Vagina (tissue), 2 donors: ENCODE measurements at regions not wholly inside any gene's neighbourhood (a gene's known extent, or its start where the extent isn't known, plus 50 kb on each side); places are given as distances from the start of the nearest gene placed in this dataset.

Experiments
- DNase-seq, 2 donors: peaks; one replicate each; pipeline ENCODE4 v3.0.0-alpha.2; 2017; ENCODE audit errors: extremely low spot score in 2 of 2
- H3K27ac ChIP-seq: fragments of 200-600 bp; sonication (generic); one replicate; pipeline ENCODE4 v1.5.1; 2019
- H3K27me3 ChIP-seq: fragments of 200-600 bp; sonication (generic); one replicate; pipeline ENCODE4 v1.5.1; 2019
- H3K36me3 ChIP-seq, 2 donors: fragments of 200-600 bp; sonication (generic); one replicate each; pipeline ENCODE4 v1.5.1; 2017 to 2019
- H3K4me1 ChIP-seq: fragments of 200-600 bp; sonication (generic); one replicate; pipeline ENCODE4 v1.5.1; 2019
- H3K4me3 ChIP-seq, 2 donors: fragments of 200-600 bp; sonication (generic); 1 replicate in 1 of 2; 2 replicates in 1 of 2; pipeline ENCODE4 v1.5.1; 2016 to 2019
- H3K9me3 ChIP-seq: fragments of 200-600 bp; sonication (generic); one replicate; pipeline ENCODE4 v1.5.1; 2019
- CTCF ChIP-seq, 3 experiments: fragments of 450-650 bp in 2 of 3; fragments of 200-600 bp in 1 of 3; sonication (generic) in 1 of 3; IDR thresholded peaks; one replicate each; pipeline ENCODE4 v1.5.1; 2017 to 2019; ENCODE audit warnings: antibody characterized with exemption in 3 of 3, mild to moderate bottlenecking in 2 of 3, moderate library complexity in 2 of 3
- POLR2A ChIP-seq, 2 donors: fragments of 450-650 bp; IDR thresholded peaks; one replicate each; pipeline ENCODE4 v1.6.1; 2017; ENCODE audit warnings: antibody characterized with exemption in 2 of 2, mild to moderate bottlenecking in 2 of 2, moderate library complexity in 2 of 2
- POLR2AphosphoS5 ChIP-seq, 2 donors: sonication (generic); formaldehyde crosslinking; IDR thresholded peaks; one replicate each; pipeline ENCODE4 v1.9.0; 2017; ENCODE audit warnings: antibody characterized with exemption in 2 of 2, mild to moderate bottlenecking in 2 of 2, low read depth in 1 of 2; ENCODE audit not compliant: insufficient read depth in 1 of 2
- intact Hi-C: fragments of 100-400 bp; cut with DNase I; formaldehyde crosslinking; loops from one replicate; pipeline ENCODE4 v1.15.1; 2023

GRCh38 chr2:7577769-7578168 lies 660.6 kb downstream of the RNF144A start:
- Histone ChIP-seq H3K4me1 (no peaks in the 10 kb centered on the region), H3K27me3 (no peaks in the 10 kb centered on the region), H3K27ac (no peak overlapping the region), H3K36me3 (no peaks in the 10 kb centered on the region), H3K4me3 (no peak overlapping the region), H3K9me3 (no peaks in the 10 kb centered on the region)
- TF ChIP-seq CTCF (IDR thresholded peaks at IDR 0.05): no peak
- TF ChIP-seq POLR2A (IDR thresholded peaks at IDR 0.05): no peak
- TF ChIP-seq POLR2AphosphoS5 (IDR thresholded peaks at IDR 0.05; ENCODE audit: insufficient read depth in 1 of 2, low read depth in 1 of 2): no peak
- intact Hi-C loops: no loop called here
- DNase-seq: no peak

GRCh38 chr2:7584017-7584416 lies 666.8 kb downstream of the RNF144A start:
- H3K27ac ChIP-seq: no peak overlapping the region
- no peaks in the 10 kb centered on the region for H3K36me3 ChIP-seq
- TF ChIP-seq POLR2AphosphoS5 (IDR thresholded peaks at IDR 0.05; ENCODE audit: insufficient read depth in 1 of 2, low read depth in 1 of 2) (no peak), CTCF (IDR thresholded peaks at IDR 0.05) (no peak), POLR2A (IDR thresholded peaks at IDR 0.05) (no peak)
- no peak for DNase-seq
- H3K4me1 ChIP-seq: no peaks in the 10 kb centered on the region
- H3K9me3 ChIP-seq: no peaks in the 10 kb centered on the region
- no peak overlapping the region for H3K4me3 ChIP-seq
- intact Hi-C loops: no loop called here
- H3K27me3 ChIP-seq: no peaks in the 10 kb centered on the region

GRCh38 chr2:7586898-7587297 lies 669.7 kb downstream of the RNF144A start:
- TF ChIP-seq POLR2A (IDR thresholded peaks at IDR 0.05): no peak
- no peak for TF ChIP-seq POLR2AphosphoS5 (IDR thresholded peaks at IDR 0.05; ENCODE audit: insufficient read depth in 1 of 2, low read depth in 1 of 2)
- TF ChIP-seq CTCF (IDR thresholded peaks at IDR 0.05): no peak

GRCh38 chr2:7588295-7588694 lies 671.1 kb downstream of the RNF144A start:
- Histone ChIP-seq H3K27me3 (no peaks in the 10 kb centered on the region), H3K36me3 (no peaks in the 10 kb centered on the region), H3K4me1 (no peaks in the 10 kb centered on the region), H3K27ac (no peak overlapping the region), H3K4me3 (no peak overlapping the region), H3K9me3 (no peaks in the 10 kb centered on the region)
- intact Hi-C loops: no loop called here
- no peak for DNase-seq
- TF ChIP-seq POLR2A (IDR thresholded peaks at IDR 0.05): no peak
- TF ChIP-seq CTCF (IDR thresholded peaks at IDR 0.05): no peak
- TF ChIP-seq POLR2AphosphoS5 (IDR thresholded peaks at IDR 0.05; ENCODE audit: insufficient read depth in 1 of 2, low read depth in 1 of 2): no peak

More at GRCh38 chr2:7586898-7587297, 669.7 kb downstream of the RNF144A start:
- DNase-seq: no peak
- H3K36me3 ChIP-seq: no peaks in the 10 kb centered on the region
- no peaks in the 10 kb centered on the region for H3K4me1 ChIP-seq
- no peaks in the 10 kb centered on the region for H3K9me3 ChIP-seq
- intact Hi-C loops: no loop called here
- H3K27ac ChIP-seq: no peak overlapping the region
- no peaks in the 10 kb centered on the region for H3K27me3 ChIP-seq
- no peak overlapping the region for H3K4me3 ChIP-seq

- no peak for DNase-seq
- intact Hi-C loops: no loop called here
- no peak overlapping the region for H3K27ac ChIP-seq
- TF ChIP-seq CTCF (IDR thresholded peaks at IDR 0.05) (no peak), POLR2A (IDR thresholded peaks at IDR 0.05) (no peak), POLR2AphosphoS5 (IDR thresholded peaks at IDR 0.05; ENCODE audit: insufficient read depth in 1 of 2, low read depth in 1 of 2) (no peak)
- H3K4me1 ChIP-seq: no peaks in the 10 kb centered on the region
- no peaks in the 10 kb centered on the region for H3K9me3 ChIP-seq
- H3K4me3 ChIP-seq: no peak overlapping the region
- H3K27me3 ChIP-seq: no peaks in the 10 kb centered on the region
- no peaks in the 10 kb centered on the region for H3K36me3 ChIP-seq
Observed at GRCh38 chr2:7592618-7593140, 675.5 kb downstream of the RNF144A start.
